Activated naive CD4-positive, alpha-beta T cell treated with anti-CD3 and anti-CD28 coated beads, Interleukin-2, amount 50 U/mL, for 24 hours (primary cell): ENCODE measurements at regions not wholly inside any gene's neighbourhood (a gene's known extent, or its start where the extent isn't known, plus 50 kb on each side); places are given as distances from the start of the nearest gene placed in this dataset.
A peak's percentile ranks its signal among the peaks of the same experiment; 100 is the strongest.

ENCODE experiments used
- H3K27ac Mint-ChIP-seq: one replicate; pipeline ENCODE4 v1.8.0; 2021; ENCODE audit warnings: mild to moderate bottlenecking, mixed read lengths
- H3K27me3 Mint-ChIP-seq: one replicate; pipeline ENCODE4 v1.8.0; 2021; ENCODE audit warnings: mixed read lengths
- H3K36me3 Mint-ChIP-seq: one replicate; pipeline ENCODE4 v1.8.0; 2021; ENCODE audit warnings: mixed read lengths
- H3K4me1 Mint-ChIP-seq: one replicate; pipeline ENCODE4 v1.8.0; 2021; ENCODE audit warnings: mixed read lengths
- H3K4me3 Mint-ChIP-seq: one replicate; pipeline ENCODE4 v1.8.0; 2021; ENCODE audit warnings: mild to moderate bottlenecking, mixed read lengths
- H3K9me3 Mint-ChIP-seq: one replicate; pipeline ENCODE4 v1.8.0; 2021; ENCODE audit warnings: mixed read lengths

DNA sequence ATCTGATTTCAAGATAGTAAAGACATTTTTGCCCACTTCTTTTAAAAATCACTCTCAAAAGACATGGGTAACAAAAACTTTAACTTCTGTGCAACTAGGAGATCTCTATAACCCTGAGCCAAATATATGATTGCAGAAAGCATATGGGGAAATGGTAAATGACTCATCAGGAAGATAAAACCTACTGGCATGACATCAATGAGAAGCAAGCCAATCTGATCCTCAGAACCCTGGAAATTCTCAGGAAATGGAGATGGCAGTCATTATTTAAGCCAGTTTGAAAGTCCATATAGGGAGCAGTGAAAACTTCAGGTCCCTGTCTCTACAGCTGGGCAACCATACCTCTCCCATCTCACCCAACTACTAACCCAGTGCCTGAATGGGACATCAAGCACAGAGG is 249.7 kb upstream of the NREP start:
- Mint-ChIP-seq H3K9me3 (peaks cover 5% of the 10 kb centered on the region), H3K36me3 (no peaks in the 10 kb centered on the region), H3K4me1 (no peaks in the 10 kb centered on the region), H3K27me3 (peaks cover 2% of the 10 kb centered on the region), H3K4me3 (no peak overlapping the region), H3K27ac (no peak overlapping the region)

- Mint-ChIP-seq H3K4me3 (no peak overlapping the region), H3K36me3 (no peaks in the 10 kb centered on the region), H3K4me1 (no peaks in the 10 kb centered on the region), H3K27ac (no peak overlapping the region), H3K9me3 (peaks cover 5% of the 10 kb centered on the region), H3K27me3 (peaks cover 2% of the 10 kb centered on the region)
These were observed 248.6 kb upstream of the NREP start for GRCh38 chr5:112005623-112005930.

- Mint-ChIP-seq H3K27ac (peak overlapping the region; percentile 0), H3K36me3 (no peaks in the 10 kb centered on the region), H3K4me3 (no peak overlapping the region), H3K4me1 (no peaks in the 10 kb centered on the region), H3K9me3 (peaks cover 5% of the 10 kb centered on the region), H3K27me3 (peaks cover 2% of the 10 kb centered on the region)
These were observed 248.1 kb upstream of the NREP start for GRCh38 chr5:112004867-112005622.

DNA sequence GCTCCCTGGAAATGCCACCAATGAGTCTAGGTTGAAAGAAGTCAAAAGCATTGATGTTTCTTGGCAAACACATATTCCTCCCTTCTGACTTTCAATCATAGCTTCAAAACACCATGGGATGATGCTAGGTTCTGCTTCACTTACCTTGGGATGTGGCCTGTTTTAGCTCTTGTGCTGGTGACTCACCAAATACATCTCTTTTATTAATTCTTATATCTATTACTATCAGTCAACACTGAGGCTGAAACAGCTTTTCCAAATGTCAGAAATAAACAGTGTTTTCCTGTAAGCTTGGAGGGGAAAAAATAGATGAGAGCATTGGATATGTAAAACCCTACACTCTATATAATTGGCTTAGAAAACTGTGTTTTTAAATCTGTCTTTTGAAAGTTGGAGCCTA is 245.4 kb upstream of the NREP start:
- peaks cover 2% of the 10 kb centered on the region for H3K27me3 Mint-ChIP-seq
- H3K36me3 Mint-ChIP-seq, result no peaks in the 10 kb centered on the region

GRCh38 chr5:111999286-111999685 is 242.3 kb upstream of the NREP start:
- Mint-ChIP-seq H3K4me3 (no peak overlapping the region), H3K27me3 (peaks cover 2% of the 10 kb centered on the region), H3K4me1 (no peaks in the 10 kb centered on the region), H3K27ac (no peak overlapping the region), H3K36me3 (no peaks in the 10 kb centered on the region), H3K9me3 (no peaks in the 10 kb centered on the region)

More for the DNA sequence above, 245.4 kb upstream of the NREP start:
- Mint-ChIP-seq H3K9me3 (peaks cover 5% of the 10 kb centered on the region), H3K27ac (no peak overlapping the region), H3K4me3 (no peak overlapping the region), H3K4me1 (no peaks in the 10 kb centered on the region)

GRCh38 chr5:111998871-111999270 is 241.9 kb upstream of the NREP start:
- no peaks in the 10 kb centered on the region for H3K4me1 Mint-ChIP-seq
- H3K27ac Mint-ChIP-seq, result no peak overlapping the region
- H3K4me3 Mint-ChIP-seq, result no peak overlapping the region
- H3K27me3 Mint-ChIP-seq, result peaks cover 2% of the 10 kb centered on the region
- H3K36me3 Mint-ChIP-seq, result no peaks in the 10 kb centered on the region
- H3K9me3 Mint-ChIP-seq, result peaks cover 3% of the 10 kb centered on the region

DNA sequence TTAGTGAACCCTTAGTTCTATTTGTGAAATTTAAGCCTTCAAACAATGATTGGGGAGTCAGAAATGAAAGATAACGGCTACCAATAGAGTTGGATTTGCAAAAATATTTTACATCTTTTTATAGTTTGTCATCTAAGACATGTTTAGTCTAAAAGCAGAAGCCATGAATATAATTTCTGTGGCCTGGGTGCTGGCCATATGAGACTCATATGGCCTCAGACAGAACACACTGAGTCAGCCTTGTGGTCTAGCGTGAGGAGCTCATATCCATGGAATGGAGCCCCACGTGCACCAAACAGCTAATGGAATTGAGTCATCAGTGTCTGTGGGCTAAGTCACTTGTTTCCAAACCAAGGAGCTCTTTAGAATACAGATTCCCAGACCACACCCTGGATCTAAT is 240.7 kb upstream of the NREP start:
- Mint-ChIP-seq H3K9me3 (peaks cover 6% of the 10 kb centered on the region), H3K27me3 (peaks cover 1% of the 10 kb centered on the region), H3K4me3 (no peak overlapping the region), H3K4me1 (no peaks in the 10 kb centered on the region), H3K27ac (no peak overlapping the region), H3K36me3 (no peaks in the 10 kb centered on the region)

- Mint-ChIP-seq H3K4me3 (no peak overlapping the region), H3K27me3 (peaks cover 2% of the 10 kb centered on the region), H3K4me1 (no peaks in the 10 kb centered on the region), H3K27ac (no peak overlapping the region), H3K9me3 (peaks cover 6% of the 10 kb centered on the region), H3K36me3 (no peaks in the 10 kb centered on the region)
These were observed 240.3 kb upstream of the NREP start for GRCh38 chr5:111997308-111997707.

GRCh38 chr5:111996574-111996973 is 239.6 kb upstream of the NREP start:
- Mint-ChIP-seq H3K27ac (no peak overlapping the region), H3K9me3 (peaks cover 6% of the 10 kb centered on the region), H3K27me3 (peaks cover 2% of the 10 kb centered on the region), H3K4me1 (no peaks in the 10 kb centered on the region), H3K4me3 (no peak overlapping the region), H3K36me3 (no peaks in the 10 kb centered on the region)

DNA sequence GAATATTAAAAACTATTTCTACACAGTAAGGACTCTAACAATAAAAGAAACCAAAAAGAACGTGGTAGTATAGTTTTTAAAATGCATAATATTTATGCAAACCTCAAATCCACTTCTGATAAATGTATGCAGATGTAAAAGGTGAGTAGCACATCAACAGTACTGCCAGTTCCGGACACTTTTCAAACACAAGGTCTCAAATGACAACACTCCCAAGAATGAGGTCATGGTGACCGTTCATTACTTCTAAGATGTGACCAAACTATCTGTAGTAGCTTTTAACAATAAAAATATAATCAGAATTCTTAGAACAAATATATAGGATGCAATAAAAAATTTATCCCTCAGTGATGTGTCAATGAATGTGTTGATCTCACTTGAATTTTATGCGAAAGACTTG is 238.7 kb upstream of the NREP start:
- H3K4me3 Mint-ChIP-seq, result no peak overlapping the region
- peaks cover 2% of the 10 kb centered on the region for H3K27me3 Mint-ChIP-seq
- H3K36me3 Mint-ChIP-seq, result no peaks in the 10 kb centered on the region
- no peaks in the 10 kb centered on the region for H3K4me1 Mint-ChIP-seq
- H3K9me3 Mint-ChIP-seq, result peaks cover 6% of the 10 kb centered on the region
- no peak overlapping the region for H3K27ac Mint-ChIP-seq

DNA sequence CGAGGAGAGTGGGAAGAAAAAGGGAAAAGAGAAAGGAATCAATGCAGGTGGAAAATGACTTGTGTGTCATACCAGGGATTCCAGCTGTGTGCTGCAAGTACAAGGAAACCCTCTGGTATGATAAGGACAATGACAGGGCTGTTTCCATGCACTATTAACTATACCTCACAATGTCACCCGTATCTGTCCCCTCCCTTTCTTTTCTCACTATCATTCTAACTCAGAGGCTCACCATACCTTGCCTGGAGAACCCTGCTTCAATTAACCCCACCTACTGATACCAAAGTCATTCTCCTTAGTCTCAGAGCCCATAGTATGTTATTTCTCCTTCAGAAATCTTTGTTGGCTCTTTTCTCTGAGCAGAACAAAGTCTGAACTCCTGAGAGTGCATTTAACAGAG is 236.2 kb upstream of the NREP start:
- Mint-ChIP-seq H3K27ac (no peak overlapping the region), H3K27me3 (peaks cover 1% of the 10 kb centered on the region), H3K9me3 (peaks cover 6% of the 10 kb centered on the region)

DNA sequence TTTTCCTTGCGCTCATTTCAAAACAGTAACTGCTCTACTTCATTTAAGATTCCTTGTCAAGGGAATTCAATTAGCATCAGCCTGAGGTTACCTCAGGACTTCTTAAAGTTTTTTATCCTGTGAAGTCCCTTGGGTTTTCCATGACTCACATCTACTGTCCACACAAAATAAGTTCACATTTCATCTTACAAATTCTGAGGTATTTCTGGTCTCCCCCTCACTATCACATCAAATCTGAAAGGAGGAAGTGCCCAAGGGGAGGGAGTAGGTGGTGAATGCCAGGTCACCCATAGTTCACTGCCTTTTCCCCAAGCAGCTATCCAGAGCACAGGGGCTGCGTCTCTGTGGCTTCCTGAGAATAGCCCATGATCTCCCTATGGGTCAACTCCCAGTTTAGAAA is 227.1 kb upstream of the NREP start:
- Mint-ChIP-seq H3K9me3 (no peaks in the 10 kb centered on the region), H3K36me3 (no peaks in the 10 kb centered on the region), H3K27me3 (no peaks in the 10 kb centered on the region), H3K4me3 (no peak overlapping the region), H3K27ac (no peak overlapping the region), H3K4me1 (no peaks in the 10 kb centered on the region)

More for the DNA sequence above, 236.2 kb upstream of the NREP start:
- Mint-ChIP-seq H3K4me3 (no peak overlapping the region), H3K4me1 (no peaks in the 10 kb centered on the region), H3K36me3 (no peaks in the 10 kb centered on the region)

DNA sequence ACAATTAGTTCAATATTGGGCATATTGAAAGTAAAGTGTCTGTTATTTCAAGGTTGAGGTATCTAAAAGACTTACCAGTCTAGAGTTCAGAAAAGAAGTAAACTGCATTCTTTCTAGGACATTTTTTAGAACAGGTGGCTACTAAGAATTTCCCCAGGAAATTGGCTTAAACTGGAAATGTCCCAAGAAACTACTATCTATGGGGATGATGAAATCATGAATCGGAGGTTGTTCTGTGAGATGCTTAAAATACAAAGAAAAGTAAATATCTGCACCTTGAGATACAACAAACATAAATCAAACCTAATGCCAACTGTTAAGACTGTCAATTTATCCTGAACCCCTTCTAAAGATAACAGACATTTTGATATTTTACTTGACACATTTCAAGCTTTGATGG is 226.5 kb upstream of the NREP start:
- no peaks in the 10 kb centered on the region for H3K9me3 Mint-ChIP-seq
- no peak overlapping the region for H3K4me3 Mint-ChIP-seq
- H3K36me3 Mint-ChIP-seq, result no peaks in the 10 kb centered on the region
- H3K27ac Mint-ChIP-seq, result no peak overlapping the region
- no peaks in the 10 kb centered on the region for H3K27me3 Mint-ChIP-seq
- no peaks in the 10 kb centered on the region for H3K4me1 Mint-ChIP-seq

DNA sequence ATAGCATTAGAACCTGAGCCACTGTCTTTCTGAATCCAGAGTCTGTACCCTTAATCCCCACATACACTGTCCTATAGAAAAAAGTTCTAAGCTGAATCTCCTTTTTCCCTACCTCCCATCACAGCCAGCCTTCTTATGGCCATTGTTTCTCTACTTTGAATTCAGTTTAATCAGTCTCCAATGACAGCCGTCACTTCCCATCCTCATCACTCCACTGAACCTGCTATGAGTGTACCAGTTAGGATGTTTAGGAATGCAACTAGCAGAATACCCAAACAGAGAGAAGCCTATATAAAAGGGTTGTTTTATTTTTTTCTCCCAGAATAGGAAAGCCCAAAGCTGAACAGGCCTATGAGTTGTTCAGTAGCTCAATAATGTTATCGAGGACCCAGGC is 220.4 kb upstream of the NREP start:
- no peak overlapping the region for H3K4me3 Mint-ChIP-seq
- no peaks in the 10 kb centered on the region for H3K9me3 Mint-ChIP-seq
- no peaks in the 10 kb centered on the region for H3K4me1 Mint-ChIP-seq
- H3K27me3 Mint-ChIP-seq, result peaks cover 1% of the 10 kb centered on the region
- no peak overlapping the region for H3K27ac Mint-ChIP-seq
- H3K36me3 Mint-ChIP-seq, result no peaks in the 10 kb centered on the region

DNA sequence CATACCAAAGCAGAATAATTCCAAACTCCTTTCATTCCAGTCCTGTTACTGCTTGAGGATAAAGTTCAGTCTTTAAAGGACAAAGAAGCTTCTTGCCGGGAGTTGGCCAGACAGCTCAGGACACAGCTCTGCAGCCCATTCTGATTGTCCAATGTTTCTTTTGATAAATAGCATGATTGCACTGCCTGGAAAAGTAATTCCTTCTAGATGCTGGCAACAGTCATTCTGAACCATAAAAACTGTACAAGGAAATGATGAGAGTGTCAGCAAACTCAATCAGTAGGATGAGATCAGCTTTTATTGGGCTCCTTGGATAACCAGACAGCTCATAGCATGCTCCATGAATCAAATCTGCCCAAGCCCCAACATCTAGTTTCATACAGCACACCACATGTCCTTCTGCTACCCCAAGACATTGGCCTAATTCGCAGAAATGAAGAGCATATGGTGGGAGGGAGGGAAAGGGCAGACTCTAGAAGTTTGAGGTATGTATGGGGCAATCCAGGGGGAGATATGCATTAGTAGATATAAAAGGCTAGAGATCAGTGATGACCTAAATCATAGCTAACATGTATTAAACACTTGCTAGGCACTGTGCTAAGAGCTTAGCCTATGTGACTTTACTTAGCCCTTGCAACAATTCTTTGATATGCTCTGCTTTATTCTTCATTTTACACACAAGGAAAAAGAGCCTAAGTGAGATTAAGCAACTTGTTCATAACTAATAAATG is 219.9 kb upstream of the NREP start:
- Mint-ChIP-seq H3K9me3 (no peaks in the 10 kb centered on the region), H3K4me3 (no peak overlapping the region), H3K27me3 (peaks cover 1% of the 10 kb centered on the region)

DNA sequence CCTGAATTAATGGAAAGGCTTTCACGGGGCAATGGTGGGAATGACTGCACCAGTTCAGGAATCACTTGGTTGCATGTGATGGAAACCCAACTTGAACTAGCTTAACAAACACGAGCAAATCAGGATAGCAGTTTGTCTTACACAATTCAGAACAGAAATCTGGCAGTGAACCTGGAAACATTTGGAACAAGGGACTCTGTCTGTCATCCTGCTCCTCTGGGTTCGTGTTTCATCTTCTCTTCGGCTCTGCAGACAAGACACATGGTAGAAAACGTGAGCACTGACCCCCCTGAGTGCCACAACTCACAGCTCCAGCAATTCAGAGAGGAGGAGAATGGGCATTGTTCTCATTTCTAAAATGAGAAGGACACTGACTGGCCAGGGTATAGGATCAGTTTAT is 218.1 kb upstream of the NREP start:
- no peak overlapping the region for H3K4me3 Mint-ChIP-seq

More for the DNA sequence above, 219.9 kb upstream of the NREP start:
- Mint-ChIP-seq H3K36me3 (no peaks in the 10 kb centered on the region), H3K27ac (no peak overlapping the region), H3K4me1 (no peaks in the 10 kb centered on the region)

More for the DNA sequence above, 218.1 kb upstream of the NREP start:
- Mint-ChIP-seq H3K4me1 (no peaks in the 10 kb centered on the region), H3K36me3 (no peaks in the 10 kb centered on the region), H3K27me3 (peaks cover 5% of the 10 kb centered on the region), H3K9me3 (no peaks in the 10 kb centered on the region), H3K27ac (no peak overlapping the region)
